ENCODE measurements at regions not wholly inside any gene's neighbourhood (a gene's known extent, or its start where the extent isn't known, plus 50 kb on each side); places are given as distances from the start of the nearest gene placed in this dataset.

DNA sequence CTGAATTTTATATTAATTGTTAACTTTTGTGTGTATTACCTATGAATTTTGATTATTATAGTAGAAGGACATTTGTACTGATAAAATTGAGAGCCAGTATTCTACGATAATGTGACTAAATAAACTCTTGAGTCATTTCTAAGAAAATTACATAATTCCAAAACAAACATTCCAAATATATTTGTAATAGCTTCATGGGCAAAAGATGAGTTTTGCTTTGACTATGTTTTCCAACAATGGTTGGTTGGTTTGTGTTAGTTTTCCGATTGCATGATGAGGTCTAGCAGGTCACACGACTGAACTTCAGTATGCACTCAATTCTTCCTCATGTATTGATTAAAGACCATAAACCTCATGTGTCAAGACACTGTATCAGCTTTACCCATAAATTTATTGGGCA is 71.7 kb upstream of the WDR75 start:
- DNase-seq, result no peak
- no peak for TF ChIP-seq CTCF (IDR thresholded peaks at IDR 0.05; ENCODE audit: low read depth, low read length)
- Histone ChIP-seq H3K27me3 (ENCODE audit: insufficient read depth, low read depth, severe bottlenecking) (no peaks in the 10 kb centered on the region), H3K27ac (no peak overlapping the region), H3K9me3 (ENCODE audit: severe bottlenecking) (no peaks in the 10 kb centered on the region), H3K4me3 (ENCODE audit: low read depth, low read length) (no peak overlapping the region), H3K36me3 (no peaks in the 10 kb centered on the region)

GRCh38 chr2:189370719-189371118 is 70.6 kb upstream of the WDR75 start:
- TF ChIP-seq CTCF (IDR thresholded peaks at IDR 0.05; ENCODE audit: low read depth, low read length), result no peak
- no peaks in the 10 kb centered on the region for H3K9me3 ChIP-seq (ENCODE audit: severe bottlenecking)
- H3K4me3 ChIP-seq (ENCODE audit: low read depth, low read length), result no peak overlapping the region
- no peak for DNase-seq
- H3K27ac ChIP-seq, result no peak overlapping the region
- no peaks in the 10 kb centered on the region for H3K36me3 ChIP-seq
- no peaks in the 10 kb centered on the region for H3K27me3 ChIP-seq (ENCODE audit: insufficient read depth, low read depth, severe bottlenecking)

DNA sequence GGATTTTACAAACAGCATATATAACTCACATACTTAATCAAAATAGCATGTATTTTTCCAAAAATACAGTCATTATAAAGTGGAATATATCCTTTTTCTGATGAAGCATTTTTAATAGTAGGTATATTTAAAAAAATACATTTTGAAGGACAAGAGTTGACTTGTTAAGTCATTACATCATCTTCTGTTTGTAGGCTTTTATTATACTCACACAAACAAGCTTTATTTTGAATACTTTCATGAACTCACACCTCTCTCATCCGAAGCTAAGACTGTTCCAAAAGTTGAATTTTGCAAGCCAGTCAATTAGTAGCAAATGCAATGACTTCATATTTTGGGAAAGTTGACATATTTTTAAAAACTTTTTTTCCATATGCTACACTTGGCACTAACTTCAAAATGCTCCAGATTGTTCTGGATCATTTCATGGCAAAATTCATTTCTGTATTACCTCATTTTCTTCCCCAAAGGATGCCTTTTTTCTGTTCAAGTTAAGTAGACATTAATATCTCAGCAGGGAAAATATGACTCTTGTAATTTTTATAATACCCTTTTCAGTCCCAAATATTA is 68.5 kb upstream of the WDR75 start:
- no peak for TF ChIP-seq CTCF (IDR thresholded peaks at IDR 0.05; ENCODE audit: low read depth, low read length)
- H3K36me3 ChIP-seq, result no peaks in the 10 kb centered on the region
- no peak overlapping the region for H3K4me3 ChIP-seq (ENCODE audit: low read depth, low read length)
- no peaks in the 10 kb centered on the region for H3K9me3 ChIP-seq (ENCODE audit: severe bottlenecking)
- H3K27ac ChIP-seq, result no peak overlapping the region
- DNase-seq, result no peak
- H3K27me3 ChIP-seq (ENCODE audit: insufficient read depth, low read depth, severe bottlenecking), result no peaks in the 10 kb centered on the region

DNA sequence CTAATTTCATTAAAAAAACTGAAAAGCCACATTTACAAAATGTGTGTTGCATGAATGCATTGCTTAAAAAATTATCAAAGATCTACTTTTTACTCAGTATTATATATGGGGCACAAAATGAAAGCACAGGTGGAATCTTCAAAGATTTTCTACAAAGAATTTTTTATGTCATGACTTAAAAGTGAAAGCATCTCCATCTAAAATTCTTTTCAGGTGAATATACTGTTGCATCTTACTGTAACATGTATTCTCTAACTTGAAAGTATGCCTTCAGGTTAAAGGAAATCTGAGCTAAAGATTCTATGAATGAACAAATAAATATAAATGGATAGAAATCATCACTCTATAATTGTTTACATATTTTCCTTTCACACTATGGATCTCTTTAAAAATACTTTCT is 66.8 kb upstream of the WDR75 start:
- Histone ChIP-seq H3K36me3 (no peaks in the 10 kb centered on the region), H3K9me3 (ENCODE audit: severe bottlenecking) (no peaks in the 10 kb centered on the region), H3K27me3 (ENCODE audit: insufficient read depth, low read depth, severe bottlenecking) (no peaks in the 10 kb centered on the region), H3K27ac (no peak overlapping the region), H3K4me3 (ENCODE audit: low read depth, low read length) (no peak overlapping the region)
- no peak for TF ChIP-seq CTCF (IDR thresholded peaks at IDR 0.05; ENCODE audit: low read depth, low read length)
- DNase-seq, result no peak

DNA sequence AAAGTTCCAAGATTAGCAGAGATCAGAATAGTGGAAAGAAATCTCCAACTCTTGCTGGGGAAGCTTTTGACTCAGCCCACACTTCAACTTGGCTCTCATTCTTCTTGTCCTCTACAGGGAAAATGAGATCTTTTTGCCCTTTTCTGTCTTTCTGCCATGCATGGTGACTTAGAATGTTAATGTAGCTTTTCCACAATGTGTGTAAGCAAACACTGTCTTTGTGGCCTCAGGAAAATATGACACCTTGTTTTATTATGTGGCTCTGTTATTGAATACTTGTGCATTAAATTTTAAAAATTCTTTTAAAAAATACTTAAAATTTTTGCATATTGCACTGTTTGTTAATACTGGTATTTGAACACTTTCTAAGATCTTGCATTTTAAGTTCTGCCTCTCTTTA is 65.4 kb upstream of the WDR75 start:
- Histone ChIP-seq H3K27ac (no peak overlapping the region), H3K9me3 (ENCODE audit: severe bottlenecking) (no peaks in the 10 kb centered on the region), H3K4me3 (ENCODE audit: low read depth, low read length) (no peak overlapping the region), H3K27me3 (ENCODE audit: insufficient read depth, low read depth, severe bottlenecking) (no peaks in the 10 kb centered on the region), H3K36me3 (no peaks in the 10 kb centered on the region)
- no peak for TF ChIP-seq CTCF (IDR thresholded peaks at IDR 0.05; ENCODE audit: low read depth, low read length)
- DNase-seq, result no peak

DNA sequence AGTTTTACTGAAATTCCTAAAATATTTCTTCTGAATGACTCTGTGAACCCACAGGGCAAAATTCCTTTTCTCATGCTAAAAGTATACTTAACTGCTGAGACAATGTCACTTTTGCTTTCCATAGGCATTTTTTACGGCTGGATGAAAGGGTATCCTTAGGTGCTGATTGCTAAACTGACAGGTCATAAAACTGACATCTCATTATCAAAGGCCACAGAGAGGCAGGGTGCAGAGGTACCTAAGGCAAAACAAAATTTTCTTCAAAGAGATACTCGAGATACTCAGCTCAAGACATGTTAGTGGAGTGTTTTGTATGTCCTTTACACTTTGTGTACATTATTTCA is 62.0 kb upstream of the WDR75 start:
- no peak for DNase-seq

More for the DNA sequence above, 62.0 kb upstream of the WDR75 start:
- no peak overlapping the region for H3K27ac ChIP-seq
- no peak overlapping the region for H3K4me3 ChIP-seq (ENCODE audit: low read depth, low read length)
- H3K27me3 ChIP-seq (ENCODE audit: insufficient read depth, low read depth, severe bottlenecking), result no peaks in the 10 kb centered on the region
- H3K36me3 ChIP-seq, result no peaks in the 10 kb centered on the region
- TF ChIP-seq CTCF (IDR thresholded peaks at IDR 0.05; ENCODE audit: low read depth, low read length), result no peak
- H3K9me3 ChIP-seq (ENCODE audit: severe bottlenecking), result no peaks in the 10 kb centered on the region
